AML-193 (cell line): ENCODE measurements at regions not wholly inside any gene's neighbourhood (a gene's known extent, or its start where the extent isn't known, plus 50 kb on each side); places are given as distances from the start of the nearest gene placed in this dataset.
"Not testable (repeated sequence)": the region's sequence is repeated elsewhere in the genome, so short reads cannot be mapped to it uniquely, and the experiment has no call there.

Source experiments
- DNase-seq, 2 experiments: peaks; one replicate each; lab custom pipeline; 2025; lab: John Stamatoyannopoulos, UW

DNA sequence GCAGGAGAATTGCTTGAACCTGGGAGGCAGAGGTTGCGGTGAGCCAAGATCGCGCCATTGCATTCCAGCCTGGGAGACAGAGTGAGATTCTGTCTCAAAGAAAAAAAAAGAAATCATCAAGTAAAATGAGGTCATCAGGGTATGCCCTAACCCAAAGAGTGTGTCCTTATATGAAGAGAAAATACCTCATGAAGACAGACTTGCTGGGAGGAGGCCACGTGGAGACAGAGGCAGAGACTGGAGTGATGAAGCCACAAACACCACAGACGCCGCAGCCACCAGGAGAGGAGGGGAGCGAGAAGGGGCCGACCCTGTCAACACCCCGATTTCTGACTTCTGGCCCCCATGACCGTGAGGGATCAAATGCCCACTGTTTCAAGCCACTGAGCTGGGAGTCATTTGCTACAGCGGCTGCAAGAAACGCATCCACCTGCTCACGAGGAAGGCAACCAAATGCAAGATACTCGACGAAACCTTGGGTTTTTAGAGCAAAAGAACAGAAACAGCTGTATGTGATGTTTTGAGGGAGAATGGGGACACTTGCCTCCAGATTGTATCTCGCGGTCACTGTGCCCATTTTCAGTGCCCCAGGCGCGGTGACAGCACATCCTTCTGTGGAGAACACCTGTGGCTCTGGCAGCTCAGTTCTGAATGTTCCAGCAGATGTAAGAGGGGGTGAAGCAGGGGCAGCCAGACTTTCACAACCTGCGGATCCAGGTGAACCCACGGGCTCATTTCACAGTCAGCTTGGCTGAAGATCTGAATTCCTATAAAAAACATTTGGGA, 1317.2 kb downstream of the TBC1D22A start:
- DNase-seq: no peak

DNA sequence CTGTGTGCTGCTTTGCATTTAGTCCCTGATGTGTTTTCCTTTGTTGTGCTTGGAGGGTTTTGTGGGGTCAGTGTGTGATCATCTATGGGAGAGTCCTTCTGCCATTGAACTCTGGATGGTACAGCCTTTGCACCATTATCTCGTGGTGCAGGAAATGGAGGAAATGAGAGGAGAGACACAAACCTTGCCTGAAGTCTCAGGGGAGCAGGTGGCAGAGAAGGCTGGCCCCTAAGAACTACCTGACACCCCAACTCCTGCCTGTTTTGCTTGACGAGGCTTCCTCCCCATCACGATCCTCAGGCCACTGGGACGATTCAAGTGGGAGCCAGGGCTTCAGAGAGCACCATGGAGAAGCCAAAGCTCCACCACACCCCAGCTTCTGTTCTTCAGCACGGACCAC, 1316.4 kb downstream of the TBC1D22A start:
- DNase-seq: no peak

DNA sequence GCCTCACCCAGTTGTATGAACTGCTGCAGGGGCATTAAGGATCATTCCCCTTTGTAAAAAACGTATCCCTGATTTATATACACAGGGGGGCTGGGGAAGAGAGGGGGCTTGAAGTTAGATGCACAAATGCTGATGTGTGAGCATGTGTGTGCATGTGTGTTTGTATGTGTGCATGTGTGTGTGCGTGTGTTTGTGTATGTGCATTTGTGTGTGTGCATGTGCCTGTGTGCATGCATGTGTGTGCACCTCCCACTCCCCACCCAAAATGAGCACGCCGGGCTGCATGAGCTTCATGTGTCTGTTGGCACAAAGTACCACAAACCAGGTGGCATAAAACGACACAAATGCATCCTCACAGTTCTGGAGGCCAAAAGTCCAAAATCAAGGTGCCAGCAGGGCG, 1315.2 kb downstream of the TBC1D22A start:
- DNase-seq: no peak

DNA sequence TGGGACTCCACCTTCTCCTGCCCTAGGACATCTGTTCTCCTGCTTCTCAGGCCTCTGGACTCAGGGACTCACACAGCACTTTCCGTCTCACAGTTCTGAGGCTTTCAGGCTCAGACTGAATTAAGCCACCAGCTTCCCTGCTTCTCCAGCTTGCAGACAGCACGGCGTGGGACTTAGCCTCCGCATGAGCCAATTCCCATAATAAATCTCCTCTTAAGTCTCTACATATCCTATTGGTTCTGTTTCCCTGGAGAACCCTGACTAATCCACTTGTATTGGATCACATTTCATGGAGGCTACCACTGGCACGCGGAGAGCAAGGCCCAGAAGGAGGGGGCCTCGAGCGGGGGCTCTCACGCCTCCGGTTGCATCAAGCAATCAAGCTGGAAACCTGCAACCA, 1313.6 kb downstream of the TBC1D22A start:
- no peak for DNase-seq

DNA sequence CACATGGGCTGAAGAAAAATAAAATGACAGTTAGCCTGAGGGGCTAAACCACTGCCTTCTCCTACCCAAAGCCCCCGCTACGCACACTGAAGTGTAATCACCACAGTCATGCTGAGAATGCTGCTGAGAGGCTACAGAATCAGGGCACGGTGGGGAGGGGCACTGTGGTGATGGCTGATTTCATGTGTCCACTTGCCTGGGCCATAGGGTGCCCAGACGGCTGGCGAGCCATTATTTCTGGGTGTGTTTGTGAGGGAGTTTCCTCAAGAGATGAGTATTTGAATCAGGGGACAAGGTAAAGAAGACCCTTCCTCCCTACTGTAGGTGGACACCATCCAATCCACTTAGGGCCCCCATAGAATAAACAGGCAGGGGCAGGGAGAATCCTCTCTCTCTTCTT, 1313.2 kb downstream of the TBC1D22A start:
- DNase-seq: no peak

DNA sequence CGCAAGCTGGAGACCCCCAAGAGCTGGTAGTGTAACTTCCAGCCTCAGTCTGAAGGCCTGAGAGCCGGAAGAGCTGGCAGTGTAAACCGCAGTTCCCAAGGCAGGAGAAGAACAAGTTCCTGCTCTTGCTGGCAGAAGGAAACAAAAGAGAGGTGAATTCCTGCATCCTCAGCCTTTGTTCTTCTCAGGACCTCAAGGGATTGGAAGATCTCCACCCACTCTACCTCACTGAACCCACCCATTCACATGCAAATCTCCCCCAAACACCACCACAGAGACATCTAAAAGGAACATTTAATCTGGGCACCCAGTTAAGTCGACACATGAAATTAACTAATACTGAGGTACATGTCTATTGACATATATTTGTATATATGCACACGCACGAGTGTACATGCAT, 1310.3 kb downstream of the TBC1D22A start:
- no peak for DNase-seq

DNA sequence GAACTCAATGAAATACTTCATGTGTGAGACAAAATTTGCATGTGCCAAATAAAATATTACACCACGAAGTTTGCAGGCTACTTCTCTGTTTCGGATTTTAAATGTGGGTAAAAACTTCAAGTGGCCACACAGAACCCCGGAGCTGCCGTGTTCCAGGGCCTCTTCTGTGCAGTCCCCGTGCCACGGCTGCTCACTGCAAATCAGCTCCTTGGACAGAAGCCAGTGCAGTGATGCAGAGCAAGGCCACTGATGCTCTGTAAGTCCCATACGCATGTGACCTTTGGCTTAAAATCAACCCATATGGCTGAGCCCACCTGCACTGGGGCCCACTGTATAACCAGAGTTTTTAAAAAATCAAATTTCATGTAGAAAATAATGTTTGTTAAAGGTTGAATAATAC, 1309.4 kb downstream of the TBC1D22A start:
- DNase-seq: no peak

DNA sequence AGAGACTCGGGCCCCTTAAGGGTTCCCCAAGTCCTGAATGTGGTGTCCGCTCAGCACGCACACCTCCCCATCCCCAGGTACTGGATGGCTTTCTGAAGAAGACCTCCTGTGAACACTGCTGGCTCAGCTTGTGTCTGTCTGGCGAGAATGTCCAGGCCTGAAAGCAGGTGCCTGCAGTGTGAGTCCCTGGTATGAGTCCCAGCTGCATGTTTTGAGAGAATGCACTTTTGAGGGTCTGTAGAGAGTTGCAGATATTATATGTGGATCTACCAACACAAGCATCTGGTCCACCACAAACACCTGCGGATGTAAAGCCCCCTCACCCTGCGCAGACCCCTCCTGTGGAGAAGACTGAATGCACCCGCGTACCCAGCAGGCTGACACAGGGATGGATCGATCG, 1308.9 kb downstream of the TBC1D22A start:
- DNase-seq: no peak

DNA sequence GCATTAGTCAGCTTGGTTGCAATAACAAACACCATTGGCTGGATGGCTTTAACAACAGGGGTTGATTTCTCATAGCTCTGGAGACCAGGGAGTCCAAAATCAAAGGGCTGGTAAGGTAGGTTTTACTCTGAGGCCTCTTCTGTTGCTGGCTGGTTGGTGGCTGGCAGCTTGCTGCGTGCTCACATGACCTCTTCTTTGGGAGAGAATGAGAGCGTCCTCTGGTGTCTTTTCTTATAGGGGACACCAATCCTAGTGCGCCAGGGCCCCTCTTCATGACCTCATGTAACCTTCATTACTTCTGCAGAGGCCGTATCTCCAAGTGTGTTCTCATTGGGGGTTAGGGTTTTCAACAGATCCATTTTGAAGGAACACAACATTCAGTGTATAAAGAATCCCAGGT, 1308.3 kb downstream of the TBC1D22A start:
- no peak for DNase-seq

DNA sequence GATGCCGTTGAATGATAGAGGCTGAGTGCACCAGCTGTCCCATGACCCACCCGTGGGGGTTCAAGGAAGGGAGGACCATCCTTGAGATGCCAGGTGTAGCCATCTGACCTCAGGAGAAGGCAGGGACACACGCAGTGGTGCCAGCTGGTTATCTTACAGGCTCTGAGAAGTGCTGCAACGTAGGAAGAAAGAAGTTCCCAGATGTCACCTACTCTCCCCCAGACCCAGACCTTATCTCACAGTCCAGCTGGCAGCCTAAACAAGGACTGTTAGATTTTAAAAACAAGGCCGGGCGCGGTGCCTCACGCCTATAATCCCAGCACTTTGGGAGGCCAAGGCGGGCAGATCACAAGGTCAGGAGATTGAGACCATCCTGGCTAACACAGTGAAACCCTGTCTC, 1307.6 kb downstream of the TBC1D22A start:
- DNase-seq: no peak

DNA sequence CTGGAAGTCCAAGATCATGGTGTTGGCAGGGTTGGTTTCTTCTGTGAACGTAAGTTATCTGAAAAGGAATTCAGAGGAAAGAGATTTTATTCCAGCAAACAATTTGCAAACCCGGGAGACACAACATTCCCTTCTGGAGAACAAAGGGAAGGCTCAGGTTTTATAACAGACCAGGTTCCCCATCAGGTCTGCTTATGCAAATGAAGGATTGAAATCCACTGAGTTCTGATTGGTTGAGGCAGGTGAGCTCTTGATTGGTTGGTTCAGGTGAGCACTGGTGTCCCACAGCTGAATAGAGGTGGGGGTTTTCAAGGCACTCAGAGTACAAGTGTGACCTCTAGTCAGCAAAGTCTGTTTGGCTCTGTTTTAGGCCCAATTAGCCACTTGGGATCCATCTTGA, 1306.8 kb downstream of the TBC1D22A start:
- no peak for DNase-seq

DNA sequence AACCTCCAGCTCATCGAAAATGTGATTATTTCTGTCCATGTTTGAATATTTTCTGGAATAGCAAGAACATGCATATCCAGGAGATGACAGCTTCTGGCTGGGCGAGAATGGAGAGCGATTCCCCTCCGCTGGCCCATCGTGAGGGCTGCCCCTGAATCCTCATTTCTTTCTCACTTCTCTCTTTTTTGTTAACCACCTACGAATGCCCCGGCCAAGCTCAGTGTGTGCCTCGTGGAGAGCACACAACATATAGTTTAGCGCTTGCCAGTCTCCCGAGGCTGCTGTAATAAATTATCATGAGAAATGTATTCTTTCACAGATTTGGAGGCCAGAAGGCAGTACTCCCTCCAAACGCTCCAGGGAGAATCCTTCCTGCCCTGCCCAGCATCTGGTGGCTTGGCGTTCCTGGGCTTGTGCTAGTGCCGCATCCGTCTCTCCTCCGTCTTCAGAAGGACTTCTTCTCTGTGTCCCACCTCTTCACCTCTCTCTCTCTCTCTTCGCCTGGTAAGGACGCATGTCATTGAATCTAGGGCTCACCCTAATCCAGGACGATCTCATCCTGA, 1306.0 kb downstream of the TBC1D22A start:
- DNase-seq: no peak

DNA sequence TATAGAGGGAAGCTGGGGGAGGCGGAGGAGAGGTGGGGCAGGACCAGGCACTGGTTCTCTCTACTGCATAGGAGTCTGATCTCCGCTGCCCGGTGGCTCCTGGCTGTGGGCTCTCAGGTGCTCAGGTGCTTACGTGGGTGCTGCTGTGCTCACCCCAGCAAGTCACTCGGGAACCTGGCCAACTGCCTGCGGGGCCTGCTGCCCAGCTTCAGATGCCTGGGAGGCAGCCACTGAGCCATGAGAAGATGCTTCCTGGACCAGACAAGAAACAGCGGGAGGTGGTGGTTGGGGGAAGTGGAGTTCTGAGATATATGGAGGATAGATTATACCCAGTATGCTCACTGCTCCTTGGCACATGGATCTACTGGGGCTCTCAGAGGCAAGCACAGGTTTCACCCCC, 1303.4 kb downstream of the TBC1D22A start:
- DNase-seq: no peak

GRCh38 chr22:48061726-48062125, 1299.3 kb downstream of the TBC1D22A start:
- DNase-seq: no peak

GRCh38 chr22:48060266-48060665, 1297.8 kb downstream of the TBC1D22A start:
- no peak for DNase-seq

DNA sequence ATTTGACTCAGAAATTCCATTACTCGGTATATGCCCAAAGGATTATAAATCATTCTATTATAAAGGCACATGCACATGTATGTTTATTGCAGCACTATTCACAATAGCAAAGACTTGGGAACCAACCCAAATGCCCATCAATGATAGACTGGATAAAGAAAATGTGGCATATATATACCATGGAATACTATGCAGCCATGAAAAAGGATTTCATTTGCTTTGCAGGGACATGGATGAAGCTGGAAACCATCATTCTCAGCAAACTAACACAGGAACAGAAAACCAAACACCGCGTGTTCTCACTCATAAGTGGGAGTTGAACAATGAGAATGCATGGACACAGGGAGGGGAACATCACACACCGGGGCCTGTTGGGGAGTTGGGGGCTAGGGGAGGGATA, 1297.1 kb downstream of the TBC1D22A start:
- DNase-seq: not testable (repeated sequence)

DNA sequence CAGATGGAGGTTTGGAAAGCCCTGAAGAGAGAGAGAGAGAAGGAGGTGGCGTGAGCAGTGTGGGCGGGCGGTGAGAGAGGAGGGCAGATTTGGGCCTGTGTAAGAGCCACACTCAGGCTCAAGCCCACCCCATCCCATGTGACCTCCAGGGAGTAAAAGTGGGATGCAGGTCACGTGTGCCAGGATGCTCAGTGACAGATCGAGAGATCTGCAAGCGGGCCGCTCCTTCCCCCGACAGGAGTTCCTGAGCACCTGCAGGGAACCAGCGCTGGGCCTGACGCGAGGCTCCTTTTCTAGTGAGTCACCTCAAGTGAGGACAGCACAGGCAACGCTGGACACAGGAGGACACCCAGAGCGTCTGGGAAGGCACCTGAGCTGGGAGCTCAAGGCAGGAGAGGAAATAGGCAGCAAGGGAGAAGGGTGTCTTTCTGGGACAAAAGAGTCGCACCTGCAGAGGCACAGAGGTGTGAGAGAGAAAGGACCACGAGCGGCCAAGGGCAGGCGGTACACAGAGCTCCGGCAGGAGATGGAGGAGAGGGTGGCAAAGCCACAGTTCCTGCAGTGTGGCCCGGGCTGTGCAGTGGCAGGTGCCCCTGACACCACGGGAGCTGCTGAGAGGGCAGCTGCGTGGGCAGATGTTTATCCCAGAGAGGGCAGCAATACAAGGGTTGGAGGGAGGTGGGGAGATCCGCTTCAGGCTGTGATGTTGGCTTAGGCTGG, 1294.8 kb downstream of the TBC1D22A start:
- DNase-seq: no peak

DNA sequence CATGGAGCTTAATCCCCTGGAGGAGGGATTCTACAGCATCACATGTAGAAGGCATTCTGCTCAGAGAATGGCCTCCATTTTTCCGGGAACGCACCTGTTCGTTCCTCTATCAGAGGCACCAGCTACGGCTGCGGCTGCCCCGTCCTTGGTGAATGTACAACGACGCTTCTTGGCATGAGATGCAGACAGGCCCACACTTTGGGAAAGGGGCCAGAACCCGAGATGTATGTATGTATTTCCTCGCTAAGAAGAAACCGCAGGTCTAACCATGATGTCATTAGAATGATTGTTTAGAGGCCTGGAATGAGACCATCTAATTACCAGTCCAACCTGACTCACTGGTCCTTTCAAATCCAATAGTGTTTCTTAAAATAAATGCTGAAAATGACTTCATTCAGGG, 1293.4 kb downstream of the TBC1D22A start:
- no peak for DNase-seq

DNA sequence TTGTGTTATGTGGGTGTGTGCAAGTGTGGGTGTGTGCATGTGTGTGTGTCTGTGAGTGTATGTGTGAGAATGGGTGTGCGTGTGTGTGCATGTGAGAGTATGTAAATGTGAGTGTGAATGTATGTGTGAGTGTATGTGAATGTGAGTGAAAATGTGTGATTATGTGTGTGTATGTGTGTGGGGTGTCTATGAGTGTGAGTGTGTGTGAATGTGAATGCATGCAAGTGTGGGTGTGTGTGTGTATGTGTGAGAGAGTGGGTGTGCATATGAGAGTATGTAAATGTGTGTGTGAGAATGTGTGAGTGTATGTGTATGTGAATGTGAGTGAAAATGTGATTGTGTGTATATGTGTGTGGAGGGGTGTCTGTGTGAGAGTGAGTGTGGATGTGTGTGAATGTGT, 1292.7 kb downstream of the TBC1D22A start:
- DNase-seq: no peak

DNA sequence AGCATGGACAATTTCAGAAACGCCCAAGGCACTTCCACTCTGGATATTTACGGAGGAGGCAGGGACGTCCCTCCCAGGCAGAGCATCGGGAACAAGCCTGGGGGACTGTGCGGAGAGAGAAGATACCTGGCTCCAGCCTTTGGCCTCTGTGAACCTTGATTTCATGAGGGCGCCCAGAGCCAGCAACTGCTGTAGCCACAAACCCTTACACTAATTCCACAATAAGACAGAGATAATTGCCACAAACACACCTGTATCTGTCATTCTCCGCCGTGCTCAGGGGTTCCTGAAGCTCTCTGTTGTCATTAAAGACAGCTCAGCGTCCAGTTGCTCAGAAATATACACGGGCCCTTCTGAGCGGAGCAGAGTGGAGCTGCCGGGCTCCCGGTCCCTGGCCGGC, 1292.1 kb downstream of the TBC1D22A start:
- no peak for DNase-seq

- no peak for DNase-seq
Observed at GRCh38 chr22:48053973-48054372, 1291.5 kb downstream of the TBC1D22A start.

DNA sequence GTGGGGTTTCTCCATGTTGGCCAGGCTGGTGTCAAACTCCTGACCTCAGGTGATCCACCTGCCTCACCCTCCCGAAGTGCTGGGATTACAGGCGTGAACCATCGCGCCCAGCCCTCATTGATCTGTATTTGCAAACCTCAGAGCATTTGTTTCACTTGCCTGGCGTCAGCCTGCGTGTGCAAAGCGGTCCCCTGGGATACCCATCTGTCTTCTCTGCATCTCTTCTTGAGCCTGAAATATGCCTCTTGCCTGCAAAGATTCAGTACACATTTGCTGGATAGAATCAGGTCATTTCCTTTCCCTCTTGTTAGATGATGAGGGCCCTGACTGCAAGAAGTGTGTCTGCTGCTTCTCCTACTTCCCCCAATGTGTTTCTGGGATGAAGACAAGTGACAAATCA, 1291.0 kb downstream of the TBC1D22A start:
- DNase-seq: no peak

- no peak for DNase-seq
Observed at GRCh38 chr22:48052621-48052890, 1290.1 kb downstream of the TBC1D22A start.
